ENCODE measurements at regions not wholly inside any gene's neighbourhood (a gene's known extent, or its start where the extent isn't known, plus 50 kb on each side); places are given as distances from the start of the nearest gene placed in this dataset.

DNA sequence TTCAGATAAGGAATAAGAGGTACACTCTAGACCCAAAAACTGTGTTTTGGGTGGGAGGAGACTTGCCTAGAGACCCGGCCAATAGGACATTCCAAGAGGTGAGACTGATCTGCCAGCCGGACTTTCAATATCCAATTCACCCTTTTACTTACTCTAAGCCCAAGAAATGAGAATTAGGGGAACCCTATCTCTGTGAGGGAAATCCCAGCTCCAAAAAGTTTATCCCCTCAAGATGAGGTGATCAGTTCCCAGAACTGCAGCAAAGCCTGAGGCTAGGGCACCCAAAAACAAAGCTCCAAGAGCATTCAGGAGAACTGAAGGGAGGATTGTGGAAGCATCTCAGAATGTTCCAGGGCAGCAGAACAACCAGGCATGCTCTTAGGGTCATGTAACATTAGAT, 251.7 kb downstream of the PTTG2 start:
- Mint-ChIP-seq H3K27ac (no peak overlapping the region), H3K36me3 (no peaks in the 10 kb centered on the region), H3K27me3 (ENCODE audit: low read depth in 3 of 3) (peaks cover 0 to 1% (median 0%) of the 10 kb centered on the region in 3 donors), H3K9me3 (peaks cover 0 to 4% (median 0%) of the 10 kb centered on the region in 6 donors), H3K4me3 (no peak overlapping the region), H3K4me1 (no peaks in the 10 kb centered on the region)
- no peak for DNase-seq

DNA sequence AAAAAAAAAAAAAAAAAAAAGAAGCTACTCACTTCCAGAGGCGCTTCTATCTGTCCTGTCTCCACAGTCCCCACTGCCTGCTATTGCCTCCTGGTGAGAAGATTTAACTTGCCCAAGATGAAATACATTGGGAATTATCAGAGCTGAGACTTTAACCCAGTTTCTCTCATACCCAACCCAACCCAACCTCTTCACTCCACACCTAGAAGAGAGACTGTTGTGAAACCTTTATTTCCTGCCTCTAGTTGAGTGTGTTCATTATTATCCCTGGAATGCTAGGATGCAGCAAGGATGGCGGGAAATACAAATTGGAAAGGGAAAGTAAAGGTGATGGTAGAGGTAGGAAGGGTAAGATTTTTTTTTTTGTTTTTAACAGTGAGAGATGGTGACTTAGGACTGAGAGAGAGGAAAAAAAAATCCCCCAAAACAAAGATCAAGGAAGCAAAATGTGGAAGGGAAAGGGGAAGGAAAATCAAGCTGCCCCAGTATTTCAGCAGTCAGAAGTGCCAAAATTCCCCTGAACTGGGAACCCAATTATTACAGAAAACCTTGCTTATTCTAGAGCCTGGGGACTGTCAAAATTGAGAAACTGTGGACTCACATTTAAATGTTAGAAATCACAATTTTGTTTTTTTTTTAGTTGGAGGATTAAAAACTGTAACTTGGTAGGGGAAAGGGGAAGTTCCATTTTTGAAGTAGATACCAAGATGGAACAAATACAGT, 253.0 kb downstream of the PTTG2 start:
- H3K36me3 Mint-ChIP-seq = no peaks in the 10 kb centered on the region
- no peak for DNase-seq
- H3K27me3 Mint-ChIP-seq (ENCODE audit: low read depth in 3 of 3) = peaks cover 0 to 1% (median 0%) of the 10 kb centered on the region in 3 donors
- H3K27ac Mint-ChIP-seq = no peak overlapping the region
- peaks cover 0 to 4% (median 0%) of the 10 kb centered on the region in 6 donors for H3K9me3 Mint-ChIP-seq
- no peak overlapping the region for H3K4me3 Mint-ChIP-seq
- no peaks in the 10 kb centered on the region for H3K4me1 Mint-ChIP-seq

DNA sequence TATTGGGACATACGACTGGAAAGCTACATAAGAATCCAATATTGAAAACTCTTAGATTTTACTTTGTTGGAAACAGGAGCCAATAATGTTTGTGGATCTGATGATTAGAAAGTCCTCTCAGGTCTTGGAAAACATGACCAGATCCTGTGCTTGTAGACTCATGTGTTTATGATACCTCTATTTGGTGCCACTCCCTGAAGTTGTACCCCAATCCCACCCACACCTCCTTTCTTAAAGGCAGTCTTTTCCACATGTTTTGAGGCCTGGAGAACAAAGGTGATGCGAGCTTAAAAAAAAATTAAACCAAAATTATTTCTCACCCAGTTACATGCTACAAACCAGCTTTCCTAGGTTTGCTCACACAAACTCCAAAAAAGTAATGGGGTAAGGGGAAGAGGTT, 262.7 kb downstream of the PTTG2 start:
- Mint-ChIP-seq H3K4me1 (no peaks in the 10 kb centered on the region), H3K27ac (no peak overlapping the region), H3K27me3 (ENCODE audit: low read depth in 3 of 3) (peaks cover 1 to 15% (median 2%) of the 10 kb centered on the region in 3 donors), H3K36me3 (peaks cover 0 to 4% (median 0%) of the 10 kb centered on the region in 3 donors), H3K4me3 (no peak overlapping the region), H3K9me3 (no peaks in the 10 kb centered on the region)
- DNase-seq = no peak

DNA sequence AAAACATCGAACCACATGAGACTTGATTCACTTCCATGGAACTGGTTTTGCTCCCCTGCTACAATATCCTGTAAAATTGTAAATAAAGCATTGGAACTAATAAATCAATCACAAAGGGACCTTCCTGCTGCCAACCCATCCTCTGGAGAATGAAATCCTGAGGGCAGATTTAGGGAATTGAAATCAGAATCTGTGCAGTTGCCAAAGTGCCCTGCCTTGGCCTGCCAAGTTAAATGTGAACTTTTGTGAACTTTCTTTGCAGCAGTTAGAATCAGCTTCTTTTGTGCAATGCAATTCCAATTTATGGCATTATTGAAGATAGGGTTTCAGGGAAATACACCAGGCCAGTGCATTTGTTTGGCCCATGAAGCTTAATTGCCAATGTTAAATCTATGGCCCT, 263.1 kb downstream of the PTTG2 start:
- H3K36me3 Mint-ChIP-seq = peaks cover 0 to 4% (median 0%) of the 10 kb centered on the region in 3 donors
- H3K9me3 Mint-ChIP-seq = no peaks in the 10 kb centered on the region
- H3K27me3 Mint-ChIP-seq (ENCODE audit: low read depth in 3 of 3) = peaks cover 1 to 14% (median 2%) of the 10 kb centered on the region in 3 donors

DNA sequence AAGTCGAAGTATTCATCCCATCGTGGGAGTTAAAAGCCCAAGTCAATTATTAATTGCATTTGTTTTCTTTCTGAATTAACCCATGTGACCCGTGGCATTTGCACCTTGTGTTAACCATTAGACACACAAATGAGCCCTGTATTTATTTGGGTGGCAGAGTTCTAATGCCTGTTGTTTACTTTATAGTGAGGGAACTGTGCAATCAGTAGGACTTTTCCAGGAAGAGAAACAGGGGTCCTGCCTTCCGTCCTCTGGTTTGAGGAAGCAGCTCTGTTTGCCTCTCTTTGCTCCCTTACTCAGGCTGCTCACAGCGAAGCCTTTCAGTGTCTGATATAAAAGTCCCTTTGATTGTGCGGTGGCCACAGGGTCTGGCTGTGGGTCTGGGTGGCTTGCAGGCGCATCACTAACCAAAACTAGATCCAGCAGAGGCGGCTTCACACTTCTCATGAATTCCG, 263.6 kb downstream of the PTTG2 start:
- H3K36me3 Mint-ChIP-seq = peaks cover 0 to 4% (median 0%) of the 10 kb centered on the region in 3 donors
- peaks cover 2 to 10% (median 4%) of the 10 kb centered on the region in 3 donors for H3K27me3 Mint-ChIP-seq (ENCODE audit: low read depth in 3 of 3)
- H3K9me3 Mint-ChIP-seq = no peaks in the 10 kb centered on the region
- H3K27ac Mint-ChIP-seq = no peak overlapping the region
- no peaks in the 10 kb centered on the region for H3K4me1 Mint-ChIP-seq
- DNase-seq = no peak
- H3K4me3 Mint-ChIP-seq = no peak overlapping the region

More for the DNA sequence above, 263.1 kb downstream of the PTTG2 start:
- H3K4me1 Mint-ChIP-seq = no peaks in the 10 kb centered on the region
- no peak for DNase-seq
- no peak overlapping the region for H3K27ac Mint-ChIP-seq
- no peak overlapping the region for H3K4me3 Mint-ChIP-seq

DNA sequence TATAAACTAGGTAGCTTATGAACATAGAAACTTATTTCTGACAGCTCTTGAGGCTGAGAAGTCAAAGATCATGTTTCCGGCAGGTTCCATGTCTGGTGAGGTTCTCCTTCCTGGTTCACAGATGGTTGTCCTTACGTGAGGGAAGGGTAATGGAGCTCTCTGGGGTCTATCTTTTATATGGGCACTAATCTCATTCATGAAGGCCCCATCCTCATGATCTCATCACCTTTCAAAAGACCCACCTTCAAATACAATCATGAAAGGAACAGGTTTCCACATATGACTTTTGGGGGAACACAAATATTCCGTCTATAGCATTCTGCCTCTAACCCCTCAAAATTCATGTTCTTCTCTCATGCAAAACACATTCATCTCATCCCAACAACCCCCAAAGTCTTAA, 264.7 kb downstream of the PTTG2 start:
- Mint-ChIP-seq H3K27me3 (ENCODE audit: low read depth in 3 of 3) (peaks cover 2 to 10% (median 4%) of the 10 kb centered on the region in 3 donors), H3K9me3 (no peaks in the 10 kb centered on the region), H3K4me3 (no peak overlapping the region), H3K4me1 (no peaks in the 10 kb centered on the region), H3K36me3 (peaks cover 0 to 4% (median 0%) of the 10 kb centered on the region in 3 donors), H3K27ac (no peak overlapping the region)
- DNase-seq = no peak

DNA sequence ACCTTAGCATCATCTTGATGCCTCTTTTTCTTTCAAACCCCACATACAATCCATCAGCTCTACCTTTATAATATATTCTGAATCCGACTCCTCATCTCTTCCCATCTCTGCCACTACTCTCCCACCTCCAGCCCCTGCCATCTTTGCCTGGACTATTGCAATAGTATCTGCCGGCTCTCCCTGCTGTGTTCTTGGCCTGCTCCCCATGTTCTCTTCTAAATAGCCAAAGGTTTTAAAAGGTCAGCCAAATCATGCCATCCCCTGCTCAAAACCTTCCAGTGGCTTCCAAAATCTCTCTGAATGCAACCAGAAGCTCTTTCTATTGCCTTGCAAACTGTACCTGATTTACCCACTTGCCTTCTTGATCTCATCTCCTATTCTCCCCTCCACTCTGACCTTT, 266.0 kb downstream of the PTTG2 start:
- Mint-ChIP-seq H3K27ac (peak overlapping the region in 1 of 6 donors; percentile 19), H3K36me3 (no peaks in the 10 kb centered on the region), H3K27me3 (ENCODE audit: low read depth in 3 of 3) (peaks cover 2 to 5% (median 4%) of the 10 kb centered on the region in 3 donors), H3K4me3 (no peak overlapping the region), H3K9me3 (no peaks in the 10 kb centered on the region), H3K4me1 (no peaks in the 10 kb centered on the region)
- DNase-seq = no peak

DNA sequence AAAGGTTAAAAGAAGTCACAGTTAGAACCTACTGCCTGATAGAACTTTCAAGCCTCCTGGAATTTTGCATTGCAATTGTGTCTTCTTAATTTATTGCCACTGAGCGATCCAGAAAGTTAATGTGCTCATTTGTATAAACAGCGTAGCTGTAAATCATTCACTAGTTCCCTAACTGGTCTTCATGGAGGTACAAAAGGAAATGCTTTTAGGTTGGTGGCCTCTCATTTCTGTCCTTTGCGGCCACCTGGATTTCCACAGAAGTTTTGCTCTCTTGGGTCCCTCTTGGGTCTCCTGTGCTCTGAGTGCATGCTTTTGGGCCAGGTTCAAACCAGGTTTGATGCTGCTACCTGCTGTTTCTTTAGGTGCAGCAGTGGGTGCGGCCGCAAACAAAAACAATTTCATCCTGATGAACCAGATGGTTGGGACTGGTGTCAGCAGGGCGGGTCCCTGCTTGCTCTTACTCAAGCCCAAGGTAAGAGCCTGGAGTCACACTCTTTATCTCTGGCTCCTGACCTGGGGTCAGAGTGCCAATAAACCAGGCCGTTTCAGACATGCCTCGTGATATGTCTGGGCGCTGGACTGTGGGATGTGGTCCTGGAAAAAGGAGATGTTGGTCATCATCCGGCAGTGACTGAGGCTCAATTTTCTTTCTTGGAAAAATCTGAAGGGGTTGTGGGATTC, 270.1 kb downstream of the PTTG2 start:
- no peak for DNase-seq
- Mint-ChIP-seq H3K9me3 (no peaks in the 10 kb centered on the region), H3K4me3 (no peak overlapping the region), H3K27ac (no peak overlapping the region), H3K4me1 (no peaks in the 10 kb centered on the region), H3K27me3 (ENCODE audit: low read depth in 3 of 3) (peaks cover 0 to 3% (median 0%) of the 10 kb centered on the region in 3 donors), H3K36me3 (no peaks in the 10 kb centered on the region)

DNA sequence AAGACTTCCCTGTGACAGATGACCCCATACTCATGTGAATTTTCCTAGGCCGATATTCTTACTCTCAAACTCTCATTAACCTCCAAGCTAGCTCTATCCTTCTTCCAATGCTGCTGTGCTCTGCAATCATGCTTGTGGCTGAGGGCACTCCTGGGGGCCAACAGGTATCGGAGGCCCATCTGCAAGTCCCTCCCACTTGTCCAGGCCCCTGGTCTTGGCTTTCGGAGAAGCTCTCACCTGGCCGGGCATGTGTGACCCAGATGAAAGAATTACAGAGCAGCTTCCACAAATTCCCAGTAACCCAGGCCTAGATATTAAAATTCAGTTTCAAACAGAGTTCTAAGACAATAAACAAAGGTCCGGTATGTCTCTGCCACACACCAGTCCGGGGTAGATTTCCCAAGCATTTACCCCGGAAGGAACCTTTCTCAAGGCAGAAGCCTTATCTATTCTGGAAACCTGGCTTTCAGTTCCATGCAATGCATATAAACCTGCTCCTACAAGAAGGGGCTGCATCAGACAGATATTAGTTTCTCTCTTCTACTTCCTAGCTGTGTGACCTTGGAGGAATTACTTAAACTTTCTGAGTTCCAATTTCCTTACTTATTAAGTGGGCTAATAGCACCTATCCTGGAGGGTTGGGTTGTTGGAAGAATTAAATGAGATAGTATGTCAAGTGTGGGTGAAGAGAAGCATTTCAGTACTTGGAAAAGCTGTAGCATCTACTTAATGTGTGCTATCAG, 270.8 kb downstream of the PTTG2 start:
- no peaks in the 10 kb centered on the region for H3K9me3 Mint-ChIP-seq
- H3K4me1 Mint-ChIP-seq = no peaks in the 10 kb centered on the region
- DNase-seq = no peak
- H3K36me3 Mint-ChIP-seq = no peaks in the 10 kb centered on the region
- no peak overlapping the region for H3K27ac Mint-ChIP-seq
- no peak overlapping the region for H3K4me3 Mint-ChIP-seq
- peaks cover 0 to 3% (median 0%) of the 10 kb centered on the region in 3 donors for H3K27me3 Mint-ChIP-seq (ENCODE audit: low read depth in 3 of 3)

DNA sequence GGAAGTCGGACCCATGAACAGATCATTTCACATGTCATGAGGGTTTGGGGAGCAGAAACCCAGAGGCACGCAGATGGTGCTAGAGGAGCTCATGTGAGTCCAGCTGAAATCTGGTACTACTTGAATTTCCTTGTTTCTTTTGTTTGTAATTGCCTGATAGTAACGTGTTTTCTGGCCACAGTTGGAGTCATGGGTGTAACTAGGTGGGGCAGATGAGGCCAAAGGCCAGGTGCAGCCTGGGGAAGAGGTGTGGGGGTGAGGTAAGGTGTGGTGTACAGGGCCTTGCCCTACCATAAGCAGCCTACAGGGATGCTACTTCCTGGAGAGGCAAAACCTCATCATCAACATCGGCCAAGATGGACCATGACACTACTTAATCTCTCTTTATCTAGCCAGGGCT, 271.4 kb downstream of the PTTG2 start:
- Mint-ChIP-seq H3K27ac (no peak overlapping the region), H3K4me3 (no peak overlapping the region), H3K36me3 (no peaks in the 10 kb centered on the region), H3K9me3 (no peaks in the 10 kb centered on the region), H3K27me3 (ENCODE audit: low read depth in 3 of 3) (peaks cover 2 to 3% (median 3%) of the 10 kb centered on the region in 3 donors), H3K4me1 (no peaks in the 10 kb centered on the region)
- no peak for DNase-seq

DNA sequence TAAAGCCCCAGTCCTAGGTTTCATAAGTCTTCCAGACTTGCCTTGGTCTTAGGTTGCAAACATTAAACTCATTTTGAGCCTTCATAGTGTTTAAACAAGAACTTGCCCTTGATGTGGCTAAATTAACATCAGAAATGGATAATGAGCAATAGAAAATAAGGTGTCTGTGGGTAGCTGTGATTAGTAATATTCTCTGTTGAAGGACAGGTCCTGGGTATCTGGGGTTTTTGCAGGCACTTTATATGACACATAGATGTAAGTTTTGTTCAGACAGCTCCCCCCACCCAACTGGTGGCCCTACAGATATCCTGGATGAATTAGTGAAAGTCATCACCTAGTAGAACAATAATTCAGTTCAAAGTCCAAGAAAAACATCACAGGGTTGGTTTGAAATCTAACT, 272.5 kb downstream of the PTTG2 start:
- DNase-seq = no peak
- H3K4me1 Mint-ChIP-seq = no peaks in the 10 kb centered on the region
- peaks cover 2 to 5% (median 3%) of the 10 kb centered on the region in 3 donors for H3K27me3 Mint-ChIP-seq (ENCODE audit: low read depth in 3 of 3)
- H3K36me3 Mint-ChIP-seq = no peaks in the 10 kb centered on the region
- no peak overlapping the region for H3K4me3 Mint-ChIP-seq
- H3K27ac Mint-ChIP-seq = no peak overlapping the region
- no peaks in the 10 kb centered on the region for H3K9me3 Mint-ChIP-seq

DNA sequence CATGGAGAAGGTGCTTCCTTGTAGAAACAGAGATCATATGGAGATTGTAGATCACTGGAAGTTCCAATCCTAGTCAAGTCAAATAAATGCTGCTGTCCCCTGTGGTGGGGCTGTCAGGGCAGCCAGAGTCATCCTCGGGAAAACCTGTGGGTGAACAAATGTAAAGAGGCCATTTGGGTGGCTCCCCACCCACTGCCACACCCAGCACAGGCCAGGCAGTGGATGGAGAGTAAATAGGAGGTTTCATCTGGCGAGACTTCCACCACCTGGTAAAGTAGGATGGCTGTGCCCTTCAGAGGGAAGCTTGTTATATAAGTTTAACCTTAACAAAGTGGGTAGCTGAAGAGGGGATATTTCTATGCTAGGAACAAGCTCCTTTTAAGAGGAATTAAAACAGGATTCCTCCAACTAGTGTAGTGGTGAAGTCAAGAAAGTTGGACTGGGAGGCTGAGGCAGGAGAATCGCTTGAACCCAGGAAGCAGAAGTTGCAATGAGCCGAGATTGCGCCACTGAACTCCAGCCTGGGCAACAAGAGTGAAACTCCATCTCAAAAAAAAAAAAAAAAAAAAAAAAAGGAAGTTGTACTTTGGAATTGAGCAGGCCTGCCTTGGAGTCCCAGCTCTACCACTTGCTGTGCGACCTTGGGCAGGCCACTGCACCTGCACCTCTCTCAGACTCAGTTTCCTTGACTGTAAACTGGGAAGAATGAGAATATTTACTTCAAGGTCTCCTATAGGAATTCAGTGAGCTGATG, 273.7 kb downstream of the PTTG2 start:
- Mint-ChIP-seq H3K27me3 (ENCODE audit: low read depth in 3 of 3) (peaks cover 2 to 4% (median 3%) of the 10 kb centered on the region in 3 donors), H3K36me3 (no peaks in the 10 kb centered on the region), H3K4me3 (no peak overlapping the region), H3K27ac (no peak overlapping the region), H3K4me1 (no peaks in the 10 kb centered on the region), H3K9me3 (no peaks in the 10 kb centered on the region)
- DNase-seq = no peak

DNA sequence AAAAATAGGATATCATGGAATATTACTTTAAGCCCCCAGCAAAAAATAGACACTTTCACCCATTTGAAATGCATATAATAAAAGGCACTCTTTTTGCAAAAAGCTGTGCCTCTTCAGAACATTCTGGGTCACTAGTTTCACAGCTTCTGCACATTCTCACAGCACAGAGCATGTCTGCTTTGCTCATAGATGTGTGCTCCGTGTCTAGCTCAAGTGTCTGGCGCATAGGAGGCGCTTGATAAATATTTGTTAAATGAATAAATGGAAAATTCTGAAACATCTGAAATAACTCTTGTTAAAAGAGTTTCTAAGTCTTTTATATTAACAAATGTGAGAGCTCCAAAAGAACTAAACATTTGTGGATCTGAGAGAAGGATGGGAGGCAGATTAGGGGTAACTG, 275.2 kb downstream of the PTTG2 start:
- Mint-ChIP-seq H3K27me3 (ENCODE audit: low read depth in 3 of 3) (peaks cover 2 to 4% (median 3%) of the 10 kb centered on the region in 3 donors), H3K9me3 (no peaks in the 10 kb centered on the region), H3K36me3 (no peaks in the 10 kb centered on the region), H3K4me3 (no peak overlapping the region), H3K4me1 (no peaks in the 10 kb centered on the region), H3K27ac (no peak overlapping the region)
- no peak for DNase-seq
